Aorta (tissue), 5 donors: ENCODE measurements at regions not wholly inside any gene's neighbourhood (a gene's known extent, or its start where the extent isn't known, plus 50 kb on each side); places are given as distances from the start of the nearest gene placed in this dataset.
"Not testable (repeated sequence)": the region's sequence is repeated elsewhere in the genome, so short reads cannot be mapped to it uniquely, and the experiment has no call there.

ENCODE experiments used
- ATAC-seq: fragments of 200-7000 bp; cut with Tn5 transposase; one replicate; pipeline ENCODE4 v1.9.1; 2022; ENCODE audit warnings: moderate library complexity; ENCODE audit not compliant: low FRiP score
- DNase-seq, 2 donors: peaks; one replicate each; pipeline ENCODE4 v3.0.0-alpha.2; 2020
- H3K27ac ChIP-seq, 2 donors: one replicate each; pipeline ENCODE4 v1.5.1; 2013; ENCODE audit warnings: low read length in 2 of 2, mild to moderate bottlenecking in 2 of 2, moderate library complexity in 2 of 2, control low read depth in 1 of 2, inconsistent platforms in 1 of 2, low read depth in 1 of 2
- H3K27me3 ChIP-seq, 2 donors: one replicate each; pipeline ENCODE4 v1.6.1; 2013; ENCODE audit warnings: control low read depth in 1 of 2, low read length in 1 of 2, mild to moderate bottlenecking in 1 of 2, moderate library complexity in 1 of 2; ENCODE audit not compliant: insufficient read depth in 2 of 2, control insufficient read depth in 1 of 2
- H3K36me3 ChIP-seq, 2 donors: one replicate each; pipeline ENCODE4 v1.6.1; 2013; ENCODE audit warnings: control low read depth in 1 of 2, low read length in 1 of 2, mild to moderate bottlenecking in 1 of 2; ENCODE audit not compliant: insufficient read depth in 2 of 2, control insufficient read depth in 1 of 2
- H3K4me1 ChIP-seq, 2 donors: one replicate each; pipeline ENCODE4 v1.6.1; 2013; ENCODE audit warnings: low read length in 2 of 2, control low read depth in 1 of 2, mild to moderate bottlenecking in 1 of 2, moderate library complexity in 1 of 2; ENCODE audit not compliant: insufficient read depth in 2 of 2, control insufficient read depth in 1 of 2
- H3K4me3 ChIP-seq, 2 donors: one replicate each; pipeline ENCODE4 v1.5.1; 2013; ENCODE audit warnings: low read length in 2 of 2, control low read depth in 1 of 2, mild to moderate bottlenecking in 1 of 2
- H3K9me3 ChIP-seq: one replicate; pipeline ENCODE4 v1.6.1; 2013; ENCODE audit warnings: mild to moderate bottlenecking, low read length; ENCODE audit not compliant: control insufficient read depth
- WGBS, 2 donors: extraction: QIAGEN DNeasy Blood & Tissue Kit; methylation state at CpG; one replicate each; pipeline ENCODE4 v1.1.7; 2013; 5-methylcytosine and 5-hydroxymethylcytosine counted together
- intact Hi-C, 2 donors: fragments of 100-400 bp; cut with DNase I; formaldehyde crosslinking; loops; one replicate each; pipeline versions ENCODE4 v1.14.2 to v1.15.0; 2022
- donor health status: healthy with polysubstance abuse.
- donor health status: Bipolar disorder and iron deficiency.
- donor health status: DM: no; HTN: no; CAD: no.
- donor health status: DM: no; HTN: no; CAD: no.
- donor health status: DM: yes; HTN: yes; CAD: no.

DNA sequence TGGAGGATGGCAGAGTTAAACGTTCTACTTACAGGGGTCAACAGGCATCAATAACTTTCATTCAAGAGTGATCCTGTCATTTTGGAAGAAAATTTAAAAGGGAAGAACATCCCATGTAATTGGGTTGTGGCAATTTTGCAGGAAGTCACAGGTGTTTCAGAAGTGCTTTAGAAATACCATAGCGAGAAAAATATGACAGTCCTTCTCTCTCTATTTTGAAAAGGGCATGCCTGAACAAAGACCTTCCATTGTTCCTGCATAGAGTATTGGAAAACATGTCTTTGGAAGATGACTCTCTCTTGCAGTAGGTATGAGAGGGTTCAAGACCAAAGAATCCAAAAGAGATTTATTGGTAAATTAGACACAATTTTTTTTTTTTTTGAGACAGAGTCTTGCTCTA is 81.8 kb upstream of the SERTAD2 start:
- ATAC-seq (no peak), DNase-seq (no peak)
- H3K4me3 ChIP-seq = no peak overlapping the region
- peaks cover 1 to 5% of the 10 kb centered on the region in 2 donors for H3K4me1 ChIP-seq
- 78 to 83% methylated on average over 2 of the region's 2 CpGs for WGBS, 2 donors
- intact Hi-C loops = no loop called here
- no peaks in the 10 kb centered on the region for H3K36me3 ChIP-seq
- no peak overlapping the region for H3K27ac ChIP-seq
- H3K9me3 ChIP-seq = no peaks in the 10 kb centered on the region
- H3K27me3 ChIP-seq = no peaks in the 10 kb centered on the region

DNA sequence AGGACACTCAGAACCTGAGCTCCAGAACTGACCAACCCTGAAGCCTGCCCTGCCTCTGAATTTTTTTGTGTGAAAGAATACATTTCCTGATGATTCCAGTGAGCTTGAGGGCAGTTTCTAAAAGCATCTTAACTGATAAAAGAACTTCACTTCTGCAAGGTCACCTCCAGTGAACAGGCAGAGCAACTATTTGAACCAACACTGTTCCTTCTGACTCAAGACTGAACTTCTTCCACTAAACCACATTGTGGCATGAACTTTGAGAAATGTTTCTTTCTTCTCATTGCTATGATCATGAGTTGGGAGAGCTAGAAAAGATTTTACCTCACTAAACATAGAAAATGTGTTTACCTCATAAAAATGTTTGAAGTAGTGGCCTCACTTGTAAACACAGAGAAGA is 83.8 kb upstream of the SERTAD2 start:
- Histone ChIP-seq H3K27ac (no peak overlapping the region), H3K4me1 (peaks cover 0 to 5% of the 10 kb centered on the region in 2 donors), H3K36me3 (no peaks in the 10 kb centered on the region), H3K27me3 (no peaks in the 10 kb centered on the region), H3K4me3 (no peak overlapping the region), H3K9me3 (no peaks in the 10 kb centered on the region)
- ATAC-seq = no peak
- intact Hi-C loops = no loop called here
- no peak for DNase-seq

DNA sequence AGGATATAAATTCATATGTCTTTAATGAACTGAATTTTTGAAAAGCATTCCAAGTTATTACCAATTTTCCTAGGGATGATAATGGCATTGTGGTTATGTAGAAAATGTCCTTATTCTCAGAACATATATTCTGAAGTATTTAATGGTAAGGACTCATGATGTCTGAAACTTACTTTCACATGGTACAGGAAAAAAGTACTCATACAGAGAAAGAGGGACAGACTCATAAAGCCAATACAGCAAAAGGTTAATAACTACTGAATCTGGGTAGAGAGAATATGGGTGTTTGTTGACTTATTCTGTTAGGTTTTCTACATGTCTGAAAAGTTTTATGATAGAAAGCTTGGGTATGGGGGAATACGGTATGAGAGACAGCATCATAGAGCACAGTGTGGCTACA is 84.3 kb upstream of the SERTAD2 start:
- no peak for ATAC-seq
- WGBS, 2 donors = 95 to 97% methylated on average over 1 of the region's 1 CpG
- H3K9me3 ChIP-seq = no peaks in the 10 kb centered on the region

DNA sequence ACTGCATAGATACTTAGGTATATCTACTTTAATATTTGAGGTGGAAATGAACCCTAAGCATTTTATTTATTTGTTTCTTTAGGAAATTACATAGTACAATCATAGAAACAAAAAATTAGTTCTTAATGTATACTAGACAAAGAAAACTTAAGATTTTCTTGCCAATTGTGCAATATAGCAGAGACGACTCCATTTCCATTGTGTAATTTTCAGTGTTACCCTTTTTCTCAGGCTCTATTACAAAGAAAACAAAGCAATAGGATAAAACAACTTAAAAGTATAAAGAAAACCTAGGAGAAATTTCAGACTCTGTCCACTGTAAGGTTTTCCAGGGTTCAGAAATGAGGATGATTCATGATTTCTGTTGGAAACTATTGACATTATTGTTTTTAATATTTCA is 89.0 kb upstream of the SERTAD2 start:
- WGBS, 2 donors = 31 to 35% methylated on average over 1 of the region's 1 CpG
- DNase-seq = no peak
- ATAC-seq = no peak
- H3K36me3 ChIP-seq = no peaks in the 10 kb centered on the region
- intact Hi-C loops = no loop called here
- H3K27ac ChIP-seq = no peak overlapping the region
- H3K4me3 ChIP-seq = no peak overlapping the region
- H3K4me1 ChIP-seq = no peaks in the 10 kb centered on the region
- no peaks in the 10 kb centered on the region for H3K9me3 ChIP-seq
- H3K27me3 ChIP-seq = no peaks in the 10 kb centered on the region

More for the DNA sequence above, 84.3 kb upstream of the SERTAD2 start:
- intact Hi-C loops = no loop called here
- no peak for DNase-seq
- H3K27me3 ChIP-seq = no peaks in the 10 kb centered on the region
- H3K4me1 ChIP-seq = peaks cover 0 to 5% of the 10 kb centered on the region in 2 donors
- no peak overlapping the region for H3K4me3 ChIP-seq
- H3K36me3 ChIP-seq = no peaks in the 10 kb centered on the region
- no peak overlapping the region for H3K27ac ChIP-seq

DNA sequence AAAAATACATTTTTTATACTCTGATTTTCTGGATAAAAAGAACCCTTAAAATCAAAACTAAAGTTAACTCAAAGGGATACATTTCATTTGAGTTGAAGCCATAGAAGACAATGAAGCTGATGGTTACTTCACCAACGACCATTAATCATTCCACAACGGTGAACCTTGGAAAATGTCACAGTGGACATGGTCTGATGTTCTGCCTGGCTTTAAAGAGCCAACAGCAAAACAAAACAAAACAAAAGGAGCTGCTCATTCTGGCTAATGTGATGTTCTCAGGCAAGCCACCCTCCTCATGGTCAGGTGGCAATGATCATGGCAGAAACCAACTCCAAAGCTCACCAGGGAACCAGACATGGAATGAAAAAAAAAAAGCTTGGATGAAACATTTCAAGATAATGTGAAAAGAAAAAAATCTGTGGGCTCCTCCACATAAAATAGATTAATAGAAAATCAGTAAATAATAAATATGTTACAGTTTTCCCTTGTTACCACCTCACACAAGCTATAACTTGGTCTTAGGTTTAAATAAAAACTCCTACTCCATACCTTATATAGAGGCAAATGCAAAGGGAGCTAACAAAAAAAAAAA is 90.1 kb upstream of the SERTAD2 start:
- Histone ChIP-seq H3K27me3 (no peaks in the 10 kb centered on the region), H3K36me3 (no peaks in the 10 kb centered on the region), H3K27ac (no peak overlapping the region), H3K9me3 (no peaks in the 10 kb centered on the region), H3K4me1 (no peaks in the 10 kb centered on the region), H3K4me3 (no peak overlapping the region)
- ATAC-seq = no peak
- 91% methylated on average over 2 of the region's 2 CpGs for WGBS, 2 donors
- intact Hi-C loops = no loop called here
- DNase-seq = no peak

DNA sequence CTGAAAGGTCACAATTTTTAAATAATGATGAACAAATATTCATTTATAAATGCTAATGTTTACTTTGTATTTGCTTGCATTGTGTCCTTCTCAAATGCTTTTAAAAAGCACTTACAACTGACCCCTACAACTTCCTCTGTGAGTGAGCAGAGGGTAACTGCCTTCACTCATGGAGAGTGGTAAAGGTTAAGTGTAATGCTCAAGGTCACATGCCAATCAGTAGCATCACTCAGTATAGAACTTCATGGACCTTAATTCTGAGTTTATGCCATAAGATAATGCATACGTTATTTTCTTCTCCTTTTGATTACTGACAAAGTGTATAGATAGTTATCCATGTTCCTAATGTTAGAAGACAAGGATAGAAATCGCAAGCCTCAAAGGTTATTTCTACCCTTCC is 91.8 kb upstream of the SERTAD2 start:
- Histone ChIP-seq H3K27me3 (no peaks in the 10 kb centered on the region), H3K27ac (no peak overlapping the region), H3K9me3 (no peaks in the 10 kb centered on the region), H3K4me1 (no peaks in the 10 kb centered on the region), H3K4me3 (no peak overlapping the region), H3K36me3 (no peaks in the 10 kb centered on the region)
- intact Hi-C loops = loop anchor here in 1 of 2 donors (5.0 kb wide), 1 partner anchor 153 kb away; no protein-coding TSS in a partner anchor
- no peak for ATAC-seq
- DNase-seq = no peak
- WGBS, 2 donors = 85 to 89% methylated on average over 2 of the region's 2 CpGs

DNA sequence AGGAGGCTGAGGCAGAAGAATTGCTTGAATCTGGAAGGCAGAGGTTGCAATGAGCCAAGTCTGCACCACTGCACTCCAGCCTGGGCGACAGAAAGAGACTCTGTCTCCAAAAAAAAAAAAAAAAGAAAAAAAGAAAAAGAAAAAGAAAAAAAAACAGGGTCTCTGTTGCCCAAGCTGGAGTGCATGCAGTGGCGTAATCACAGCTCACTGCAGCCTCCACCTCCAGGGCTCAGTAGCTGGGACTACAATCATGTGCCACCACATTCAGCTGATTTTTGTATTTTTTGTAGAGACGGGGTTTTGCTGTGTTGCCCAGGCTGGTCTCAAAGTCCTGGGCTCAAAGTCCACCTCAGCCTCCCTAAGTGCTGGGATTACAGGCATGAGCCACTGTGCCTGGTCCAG is 94.0 kb upstream of the SERTAD2 start:
- H3K4me3 ChIP-seq, H3K27me3 ChIP-seq, H3K9me3 ChIP-seq, ATAC-seq, H3K4me1 ChIP-seq, H3K27ac ChIP-seq, H3K36me3 ChIP-seq: not testable (repeated sequence)
- intact Hi-C loops = loop anchor here in 1 of 2 donors (5.0 kb wide), 1 partner anchor 155 kb away; no protein-coding TSS in a partner anchor
- peak in 1 of 2 donors; percentile 48 for DNase-seq
- 64 to 69% methylated on average over 3 of the region's 3 CpGs for WGBS, 2 donors

DNA sequence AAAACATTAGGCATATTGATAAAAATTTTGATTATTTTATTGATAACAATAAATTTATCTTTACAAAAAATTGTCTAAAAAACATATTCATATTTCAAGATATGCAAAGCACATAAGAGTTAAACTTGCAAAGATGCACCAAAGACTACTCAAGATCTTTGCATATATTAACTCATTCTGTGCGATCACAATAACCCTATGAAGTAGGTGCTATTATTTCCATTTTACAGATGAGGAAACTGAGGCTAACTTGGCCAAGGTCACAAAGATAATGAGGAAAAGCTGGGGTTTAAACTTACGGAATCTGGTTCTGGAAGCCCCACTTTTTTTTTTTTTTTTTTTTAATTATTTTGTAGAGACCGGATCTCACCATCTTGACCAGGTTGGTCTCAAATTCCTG is 94.4 kb upstream of the SERTAD2 start:
- Histone ChIP-seq H3K9me3 (no peaks in the 10 kb centered on the region), H3K4me1 (no peaks in the 10 kb centered on the region), H3K36me3 (no peaks in the 10 kb centered on the region), H3K4me3 (no peak overlapping the region), H3K27me3 (no peaks in the 10 kb centered on the region), H3K27ac (peak overlapping the region in 1 of 2 donors; percentile 90)
- ATAC-seq = no peak
- WGBS, 2 donors = 92 to 94% methylated on average over 3 of the region's 3 CpGs
- intact Hi-C loops = loop anchor here in 1 of 2 donors (5.0 kb wide), 1 partner anchor 156 kb away; no protein-coding TSS in a partner anchor
- no peak for DNase-seq

DNA sequence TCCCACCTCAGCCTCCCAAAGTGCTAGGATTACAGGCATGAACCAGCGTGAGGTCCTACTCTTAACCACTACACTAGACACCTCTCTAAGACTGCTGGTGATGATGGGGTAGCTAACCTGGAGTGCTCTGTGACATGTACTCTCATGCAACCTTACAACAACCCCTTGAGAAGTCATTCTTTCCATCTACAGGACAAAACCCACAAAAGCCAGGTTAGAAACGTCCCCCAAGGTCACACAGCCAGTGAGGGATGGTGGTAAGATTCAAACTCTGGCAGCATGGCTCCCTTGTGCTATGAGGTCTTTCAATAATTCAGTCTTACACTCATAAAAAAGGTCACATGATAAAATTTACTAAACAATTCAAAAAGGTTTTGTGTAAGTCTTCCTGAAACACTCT is 94.8 kb upstream of the SERTAD2 start:
- Histone ChIP-seq H3K27me3 (no peaks in the 10 kb centered on the region), H3K36me3 (no peaks in the 10 kb centered on the region), H3K9me3 (no peaks in the 10 kb centered on the region), H3K4me1 (no peaks in the 10 kb centered on the region), H3K27ac (peak overlapping the region; percentile 90 to 91), H3K4me3 (no peak overlapping the region)
- ATAC-seq (no peak), DNase-seq (no peak)
- intact Hi-C loops = loop anchor here in 1 of 2 donors (5.0 kb wide), 1 partner anchor 156 kb away; no protein-coding TSS in a partner anchor
- WGBS, 2 donors = 50 to 51% methylated on average over 2 of the region's 2 CpGs
